NCI-H146 (cell line): ENCODE measurements at regions not wholly inside any gene's neighbourhood (a gene's known extent, or its start where the extent isn't known, plus 50 kb on each side); places are given as distances from the start of the nearest gene placed in this dataset.

ENCODE experiments used
- DNase-seq: peaks from one replicate; lab custom pipeline; 2025; lab: John Stamatoyannopoulos, UW

DNA sequence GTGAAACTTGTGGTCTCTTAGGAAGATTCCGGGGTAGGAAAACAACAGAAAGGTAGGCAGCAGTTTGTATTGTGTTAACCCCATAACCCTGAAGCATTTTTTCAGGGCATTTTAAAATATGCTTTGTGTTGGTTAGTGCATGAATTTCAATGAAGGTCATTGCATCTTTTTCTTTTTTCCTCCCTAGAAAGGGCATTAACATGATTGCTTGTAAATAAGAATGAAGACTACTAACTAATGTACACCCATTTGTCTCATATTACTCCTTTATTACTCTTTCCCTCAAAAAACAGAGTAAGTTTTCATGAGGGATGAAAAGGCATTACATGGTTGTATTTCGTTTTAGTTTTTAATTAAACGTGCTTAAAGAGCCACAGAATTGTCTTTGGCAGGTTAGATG is 141.4 kb downstream of the OGFRL1 start:
- DNase-seq = no peak

DNA sequence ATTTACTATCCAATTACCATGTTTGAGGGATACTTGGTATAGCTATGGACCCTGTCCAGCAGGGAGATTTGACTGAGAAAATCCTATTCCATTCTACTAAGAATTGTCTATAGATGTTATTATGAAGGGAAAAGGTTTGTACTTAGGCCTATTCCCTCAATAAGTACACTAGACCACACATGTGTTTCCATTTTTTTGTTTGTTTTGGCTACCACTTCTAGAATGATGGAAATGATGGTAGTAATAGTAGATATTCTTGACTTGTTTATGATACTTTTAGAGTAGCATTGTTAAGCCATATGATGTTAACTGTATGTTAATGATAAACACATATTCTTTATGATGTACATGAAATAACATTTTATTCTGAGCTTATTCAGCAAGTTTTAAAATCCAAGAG is 144.8 kb downstream of the OGFRL1 start:
- DNase-seq = no peak

DNA sequence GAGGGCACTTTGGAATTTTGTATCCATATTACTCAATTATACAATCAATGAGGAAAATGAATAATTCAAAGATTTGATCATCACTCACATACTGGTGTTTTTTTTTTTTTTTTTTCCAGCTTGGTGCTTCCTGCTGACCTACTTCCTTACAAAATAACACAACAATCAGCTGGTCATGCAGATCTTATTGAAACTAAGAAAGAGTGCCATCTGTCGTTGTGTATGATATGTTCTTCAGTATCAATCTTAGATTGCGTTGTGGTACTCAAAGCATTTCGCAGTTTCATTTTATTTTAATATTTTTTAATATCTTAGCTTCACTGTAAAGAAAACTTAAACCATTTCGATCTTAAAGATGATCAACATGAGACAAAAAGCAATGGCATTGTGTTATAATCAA is 155.6 kb downstream of the OGFRL1 start:
- no peak for DNase-seq

DNA sequence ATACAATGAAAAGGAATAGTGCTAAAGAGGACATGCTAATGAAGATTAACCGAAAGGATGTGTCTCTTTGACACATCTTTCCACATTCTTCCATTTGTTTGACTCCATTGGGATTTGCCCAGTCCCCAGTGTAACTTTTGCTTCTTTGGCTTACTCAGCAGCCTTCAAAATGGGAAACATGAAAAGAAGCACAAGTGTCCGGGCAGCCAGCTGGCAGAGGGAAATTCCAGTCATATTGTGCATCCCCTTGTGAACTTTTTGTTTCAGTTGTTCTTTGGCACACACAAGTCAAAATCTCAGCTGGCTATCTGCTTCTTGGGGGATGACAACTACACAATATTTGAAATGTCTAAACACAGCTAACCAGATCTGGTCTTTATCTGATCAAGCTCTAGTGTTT is 157.4 kb downstream of the OGFRL1 start:
- no peak for DNase-seq

DNA sequence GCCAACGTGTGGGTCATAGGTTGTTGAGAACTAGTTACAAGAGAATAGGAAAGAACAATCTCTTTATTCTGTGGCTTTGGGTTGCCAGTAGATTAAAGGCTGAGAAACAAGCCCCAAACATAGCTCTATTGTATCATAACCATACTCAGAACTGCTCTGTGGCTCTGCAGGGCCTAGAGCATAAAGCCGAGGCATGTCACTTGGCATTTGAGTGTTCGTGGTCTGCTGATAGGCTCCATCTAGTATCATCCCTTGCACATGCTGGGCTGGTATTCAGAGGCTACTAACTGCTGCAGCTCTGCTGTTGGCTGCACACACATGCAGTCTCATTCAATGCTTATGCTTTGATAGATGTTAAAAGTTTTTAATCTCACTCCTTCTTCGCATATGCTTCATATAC is 157.9 kb downstream of the OGFRL1 start:
- DNase-seq = no peak

DNA sequence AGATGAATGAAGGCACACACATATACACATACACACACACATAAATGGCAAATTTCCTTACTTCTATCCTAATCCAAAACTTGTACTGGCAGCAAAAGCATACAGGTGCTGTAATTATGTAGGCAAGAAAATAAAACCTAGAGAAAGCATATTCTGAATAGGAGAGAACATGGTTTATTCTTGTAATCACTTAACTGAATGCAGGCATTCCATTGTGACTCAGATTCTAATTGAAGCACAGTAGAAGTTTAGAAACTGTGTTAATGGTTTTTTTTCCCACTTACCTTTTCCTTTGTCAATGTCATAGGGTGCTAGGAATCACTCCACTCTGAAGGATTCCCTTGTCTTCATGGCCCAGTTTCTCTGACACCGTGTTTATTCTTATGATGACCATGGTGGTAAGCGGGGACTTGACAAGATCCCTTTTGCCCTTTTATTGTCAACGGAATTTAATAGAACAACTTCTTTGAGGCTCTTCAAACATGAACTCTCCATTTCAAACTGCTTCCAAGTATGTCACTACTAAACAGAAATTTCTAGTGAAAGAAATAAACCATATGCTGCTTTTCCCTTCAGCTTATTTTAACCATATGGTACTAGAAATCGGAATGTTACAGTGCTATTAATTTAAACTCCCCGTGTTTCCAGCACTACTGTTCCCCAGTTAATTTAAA is 164.2 kb downstream of the OGFRL1 start:
- no peak for DNase-seq

DNA sequence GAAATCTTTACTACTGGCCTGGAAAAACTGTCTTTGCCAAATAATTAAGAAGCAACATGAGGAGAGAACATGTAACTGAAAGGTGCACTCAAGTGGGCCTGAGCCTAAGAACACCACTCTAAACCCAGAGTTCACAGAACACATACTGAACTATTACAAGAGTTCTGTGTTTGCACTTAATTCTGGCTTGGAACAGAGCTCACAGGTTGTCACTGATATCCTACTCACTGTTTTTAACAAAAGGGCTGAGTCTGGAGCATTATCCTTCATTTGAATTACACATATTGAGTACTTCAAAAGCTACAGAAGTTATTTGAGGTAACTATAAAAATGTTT is 164.7 kb downstream of the OGFRL1 start:
- no peak for DNase-seq

DNA sequence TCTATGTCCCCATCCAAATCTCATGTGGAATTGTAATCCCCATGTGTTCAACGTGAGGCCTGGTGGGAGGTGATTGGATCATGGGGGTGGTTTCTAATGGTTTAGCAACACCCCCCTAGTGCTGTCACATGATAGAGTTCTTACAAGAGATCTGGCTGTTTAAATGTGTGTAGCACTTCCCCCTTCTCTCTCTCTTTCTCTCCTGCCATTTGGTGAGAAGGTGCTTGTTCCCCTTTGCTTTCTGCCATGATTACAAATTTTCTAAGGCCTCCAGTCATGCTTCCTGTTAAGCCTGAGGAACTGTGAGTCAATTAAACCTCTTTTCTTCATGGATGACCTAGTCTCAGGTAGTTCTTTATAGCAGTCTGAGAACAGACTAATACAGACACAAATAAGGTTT is 165.4 kb downstream of the OGFRL1 start:
- DNase-seq = no peak

DNA sequence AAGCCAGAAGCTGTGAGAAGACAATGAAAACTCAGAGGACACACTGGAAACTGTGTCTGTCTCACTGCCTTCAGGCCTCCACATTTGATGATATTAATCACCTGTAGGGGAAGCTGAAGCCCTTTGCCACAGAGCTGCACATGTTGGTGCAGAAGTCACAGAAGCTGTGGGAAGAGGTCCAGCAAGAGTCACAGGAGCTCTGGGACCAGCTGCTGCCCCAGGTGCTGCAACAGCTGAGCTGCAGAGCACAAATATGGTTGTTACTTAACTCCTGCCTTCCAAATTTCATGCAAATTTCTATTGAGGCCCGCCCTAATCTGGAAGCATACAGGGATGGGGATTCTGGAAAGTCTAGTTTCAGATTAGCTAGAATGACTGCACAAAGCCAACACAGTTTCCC is 169.3 kb downstream of the OGFRL1 start:
- no peak for DNase-seq

DNA sequence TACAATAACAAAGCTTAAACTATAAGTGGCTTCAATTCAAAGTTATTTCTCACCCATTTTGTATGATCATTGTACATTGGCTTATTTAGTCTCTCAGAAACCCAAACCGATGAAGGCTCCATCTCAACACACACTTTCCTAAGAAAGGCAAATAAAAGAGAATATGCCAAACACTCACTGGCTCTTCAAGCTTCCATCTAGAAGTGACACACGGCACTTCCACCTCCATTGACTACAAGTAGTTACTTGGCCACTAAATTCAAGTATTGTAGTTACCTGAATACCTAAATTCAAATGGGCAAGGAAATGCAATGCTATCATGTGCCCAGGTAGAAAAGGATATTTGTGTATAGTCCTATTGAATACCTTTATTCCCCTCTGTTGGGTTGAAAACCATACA is 170.6 kb downstream of the OGFRL1 start:
- no peak for DNase-seq

DNA sequence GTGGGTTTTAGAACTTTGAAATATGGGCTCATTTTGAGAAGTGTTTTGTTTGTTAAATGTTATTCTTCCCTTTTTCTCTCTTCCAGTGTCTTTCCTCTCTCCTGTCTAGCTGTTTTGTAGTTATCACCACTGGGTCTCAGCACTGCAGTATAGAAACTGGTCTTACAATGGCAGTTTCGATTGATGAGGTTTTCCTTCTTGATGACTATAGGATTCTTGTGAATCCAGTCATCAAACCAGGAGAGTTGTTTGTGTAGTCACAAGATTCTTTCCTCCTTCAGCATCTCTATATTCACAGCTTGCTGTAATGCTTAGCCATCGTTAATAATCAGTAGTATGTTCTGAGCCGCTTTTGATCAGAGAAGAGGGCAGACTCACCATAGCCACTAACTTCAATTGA is 172.3 kb downstream of the OGFRL1 start:
- DNase-seq = no peak

DNA sequence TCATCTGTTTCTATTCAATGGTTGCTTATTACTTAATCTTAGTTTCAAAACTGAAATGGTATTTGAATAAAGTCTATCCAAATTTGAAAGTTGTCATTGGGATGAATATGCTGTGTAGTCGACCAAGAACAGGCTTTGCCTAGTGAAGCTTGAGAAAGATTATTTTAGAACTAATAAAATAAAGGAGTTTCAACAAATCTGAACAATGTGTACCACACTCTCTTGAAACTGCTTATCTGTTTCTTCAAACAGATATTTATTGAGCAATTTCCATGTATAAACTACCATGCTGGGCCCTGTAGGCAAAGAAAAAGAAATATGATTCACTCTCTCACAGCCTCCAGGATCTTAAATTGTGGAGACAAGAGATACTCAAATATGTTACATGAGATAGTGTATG is 174.4 kb downstream of the OGFRL1 start:
- no peak for DNase-seq

DNA sequence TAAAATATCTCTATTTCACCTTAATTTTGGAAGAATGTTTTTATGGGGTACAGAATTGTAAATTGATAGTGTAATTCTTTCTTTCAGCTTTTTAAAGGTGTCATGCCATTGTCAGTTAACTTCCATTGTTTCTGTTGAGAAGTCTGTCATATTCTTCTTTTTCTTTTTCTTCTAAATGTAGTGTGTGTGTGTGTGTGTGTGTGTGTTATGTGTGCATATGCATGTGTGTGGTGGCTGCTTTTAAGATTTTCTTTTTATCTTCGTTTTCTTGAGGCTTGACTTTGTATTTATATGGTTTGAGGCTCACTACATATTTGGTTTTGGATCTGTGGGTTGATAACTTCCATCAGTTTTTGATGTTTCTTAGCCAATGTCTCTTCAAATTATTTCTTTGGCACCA is 176.5 kb downstream of the OGFRL1 start:
- DNase-seq = no peak

DNA sequence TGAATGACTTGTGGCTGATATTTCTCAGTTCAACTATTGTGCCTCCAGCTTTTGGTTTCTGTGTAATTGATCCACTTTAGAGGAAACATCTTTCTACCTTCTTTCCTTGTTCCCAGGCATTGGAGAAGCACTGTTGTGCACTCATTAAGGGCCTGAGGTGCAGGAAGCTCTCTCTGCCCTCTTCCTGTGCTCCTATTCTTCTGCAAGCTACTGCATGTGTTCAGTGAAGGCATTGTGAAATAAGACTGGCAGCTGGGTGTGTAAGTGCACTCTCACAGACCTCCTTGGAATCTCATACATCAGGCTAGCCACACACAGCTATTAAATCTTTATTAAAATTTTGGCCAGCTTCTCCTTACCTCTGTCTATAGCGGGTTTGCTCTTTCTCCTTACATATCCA is 177.8 kb downstream of the OGFRL1 start:
- DNase-seq = no peak

DNA sequence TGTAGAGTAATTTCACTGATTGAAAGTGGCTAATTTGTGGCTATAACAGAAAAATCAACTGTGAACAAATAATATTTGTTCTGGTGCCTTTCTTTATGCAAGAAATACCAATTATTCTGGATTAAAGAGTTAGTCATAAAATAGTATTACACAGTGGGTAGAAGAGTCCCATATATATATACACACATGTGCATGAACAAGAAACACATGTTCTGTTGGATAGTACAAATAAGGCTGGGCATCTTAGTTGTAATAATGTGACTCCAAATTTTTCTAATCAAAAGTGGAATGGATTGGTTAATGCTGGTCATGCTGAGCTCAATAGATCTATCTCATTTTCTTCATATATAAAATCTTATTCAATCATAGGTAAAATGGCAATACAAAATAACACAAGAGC is 179.4 kb downstream of the OGFRL1 start:
- no peak for DNase-seq

DNA sequence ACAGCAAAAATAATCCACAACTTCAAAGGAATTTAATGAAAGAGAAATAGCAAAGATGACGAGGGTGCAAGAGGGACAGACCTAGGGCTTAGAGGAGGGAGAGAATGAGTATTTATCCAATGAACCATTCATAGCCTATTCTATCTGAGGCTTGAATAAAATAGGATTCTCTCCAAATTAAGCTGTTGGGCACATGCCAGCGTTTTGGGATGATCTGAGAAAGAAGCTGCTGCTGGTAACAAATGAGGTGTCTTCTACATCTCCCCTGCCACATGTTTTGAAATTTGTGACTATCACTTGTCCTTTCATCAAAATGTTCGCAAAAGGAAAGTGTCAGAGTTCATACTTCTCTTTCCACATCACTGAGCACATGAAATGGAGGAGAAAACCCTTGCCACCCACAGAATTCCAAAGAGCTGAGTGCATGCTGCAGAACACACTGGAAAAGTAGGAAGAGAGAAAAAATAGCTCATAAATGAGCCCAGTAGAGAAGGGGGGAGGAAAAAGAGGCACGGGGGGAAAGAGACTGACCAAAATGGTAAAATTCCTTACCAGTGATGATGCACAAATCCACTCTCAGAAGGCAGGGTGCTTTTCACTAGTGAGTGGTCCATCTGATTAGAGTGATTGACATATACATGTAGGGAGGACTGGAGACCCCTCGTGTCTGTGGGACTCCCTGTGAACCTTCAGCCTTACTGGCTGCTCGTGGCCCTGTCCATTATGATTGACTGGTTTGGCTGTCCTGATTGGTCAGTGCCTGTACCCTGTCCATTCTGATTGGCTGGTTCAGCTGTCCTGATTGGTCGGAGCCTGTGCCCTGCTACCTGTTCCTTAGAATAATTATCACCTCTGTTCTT is 180.5 kb downstream of the OGFRL1 start:
- no peak for DNase-seq

DNA sequence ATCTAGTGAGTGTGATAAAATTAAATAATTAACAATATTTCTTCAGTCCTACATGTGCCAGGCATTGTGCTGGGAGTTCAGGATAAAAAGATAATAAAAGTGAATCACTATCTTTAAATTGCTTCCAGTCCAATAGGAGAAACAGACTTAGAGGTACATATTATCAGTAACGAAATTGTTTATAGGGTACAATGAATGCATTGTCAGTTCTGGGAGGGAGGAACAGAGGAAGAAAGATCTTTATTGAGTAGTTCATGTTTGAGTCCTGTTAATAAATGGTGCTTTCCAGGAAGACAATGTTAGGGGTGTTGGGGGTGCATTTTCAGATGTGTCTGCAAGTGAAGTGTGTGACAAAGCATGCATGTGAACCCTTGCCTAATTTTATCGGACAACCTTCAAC is 183.1 kb downstream of the OGFRL1 start:
- DNase-seq = no peak

DNA sequence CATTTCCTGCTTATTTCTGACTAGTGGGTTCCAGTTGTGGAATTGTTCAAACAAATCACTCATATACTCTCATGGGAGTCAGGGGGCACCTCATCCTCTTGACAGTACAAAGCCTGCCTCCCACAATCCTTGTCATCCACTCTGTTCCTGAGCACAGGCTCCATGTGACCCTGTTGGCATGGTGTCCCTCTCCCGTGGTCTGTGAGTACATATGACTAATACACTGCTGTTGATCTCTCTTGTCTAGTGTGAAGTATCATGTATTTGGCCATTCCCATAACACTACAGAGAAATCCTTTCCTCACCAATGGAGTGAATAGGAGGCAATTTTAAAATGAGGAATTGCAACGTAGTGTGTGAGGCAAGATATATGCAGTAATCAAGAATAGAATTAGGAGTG is 185.3 kb downstream of the OGFRL1 start:
- no peak for DNase-seq

DNA sequence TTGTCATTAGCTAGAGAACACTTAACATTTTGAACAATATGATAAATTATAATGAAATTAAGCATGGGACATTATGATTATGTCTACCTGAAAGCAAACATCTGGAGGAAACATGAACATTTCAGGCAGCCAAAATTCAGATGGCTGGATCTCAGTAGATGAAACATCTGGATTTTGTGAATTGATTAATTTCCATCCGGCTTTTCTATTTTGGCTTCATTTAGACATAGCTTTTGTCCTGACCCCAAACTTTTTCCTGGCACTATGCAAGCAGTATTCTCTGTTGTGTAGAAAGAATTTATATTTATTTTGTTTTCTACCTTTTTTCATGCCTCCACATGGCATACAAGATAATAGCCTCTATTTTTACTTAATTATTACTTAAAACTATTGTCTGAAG is 186.3 kb downstream of the OGFRL1 start:
- DNase-seq = no peak

DNA sequence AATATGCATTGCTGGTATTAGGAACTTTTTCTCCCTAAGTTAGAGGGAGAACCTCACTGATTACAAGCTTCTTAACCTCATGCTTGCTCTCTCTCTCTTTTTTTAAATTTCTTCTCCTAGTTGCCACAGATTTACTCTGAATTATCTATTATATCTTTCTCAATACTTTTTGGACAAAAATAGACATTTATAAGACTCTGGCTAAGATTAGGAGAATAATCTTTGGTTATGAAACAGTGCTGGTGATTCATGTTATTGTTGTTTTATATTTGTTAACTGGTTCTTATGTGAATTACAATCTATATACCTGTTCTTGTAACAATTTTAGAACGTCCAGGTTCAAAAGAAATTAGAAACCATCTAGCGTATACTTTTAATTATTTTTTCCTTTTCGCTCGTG is 187.8 kb downstream of the OGFRL1 start:
- DNase-seq = no peak

DNA sequence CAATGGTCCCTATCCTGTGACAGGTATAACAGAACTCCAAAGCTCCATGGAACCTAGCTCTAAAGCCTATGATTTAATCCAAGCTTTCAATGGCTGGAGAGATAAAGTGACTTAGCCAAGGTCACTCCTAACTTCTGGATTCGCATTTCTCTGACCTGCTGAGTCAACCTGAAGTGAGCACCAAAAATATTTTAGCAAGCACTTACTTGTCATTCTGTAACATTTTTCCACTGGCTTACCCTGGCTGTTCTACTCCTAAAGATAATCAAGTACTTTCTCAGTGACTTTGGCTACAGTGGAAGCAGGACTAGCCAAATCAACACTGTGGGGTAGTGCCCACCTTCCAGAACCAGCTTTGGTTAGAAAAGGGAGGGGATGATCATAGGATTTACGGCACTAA is 188.3 kb downstream of the OGFRL1 start:
- no peak for DNase-seq

DNA sequence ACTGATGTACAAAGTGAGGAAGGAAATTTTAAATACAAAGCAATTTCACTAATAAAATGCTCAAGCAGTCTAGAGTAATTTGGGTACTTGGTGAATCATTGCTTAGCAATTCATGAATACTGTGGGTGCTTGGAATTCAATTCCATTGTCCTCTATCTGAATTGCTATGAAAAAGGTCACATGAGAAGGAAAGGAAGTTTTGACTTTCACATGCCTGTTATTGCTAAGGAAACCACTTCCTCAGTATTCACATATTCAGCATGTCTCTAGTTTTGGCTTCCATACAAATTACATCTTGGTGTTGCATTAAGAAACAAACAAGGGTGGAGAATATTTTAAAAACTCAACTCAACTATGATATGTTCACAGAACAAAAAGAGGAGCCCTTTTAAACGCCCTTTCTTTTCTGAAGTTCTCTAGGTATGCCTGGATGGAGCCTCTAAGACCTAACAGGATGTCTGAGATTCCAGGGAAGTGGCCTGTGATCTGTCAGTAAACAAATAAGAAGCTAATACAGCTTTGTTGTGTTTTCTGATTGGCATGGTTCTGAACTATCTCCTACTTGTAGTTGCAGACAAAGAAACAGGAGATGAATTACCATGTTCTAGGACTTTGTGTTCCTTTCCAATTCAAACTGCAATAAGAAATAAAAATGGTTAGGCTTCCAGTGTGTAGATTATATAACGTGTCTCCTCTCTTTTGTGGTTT is 190.4 kb downstream of the OGFRL1 start:
- no peak for DNase-seq

DNA sequence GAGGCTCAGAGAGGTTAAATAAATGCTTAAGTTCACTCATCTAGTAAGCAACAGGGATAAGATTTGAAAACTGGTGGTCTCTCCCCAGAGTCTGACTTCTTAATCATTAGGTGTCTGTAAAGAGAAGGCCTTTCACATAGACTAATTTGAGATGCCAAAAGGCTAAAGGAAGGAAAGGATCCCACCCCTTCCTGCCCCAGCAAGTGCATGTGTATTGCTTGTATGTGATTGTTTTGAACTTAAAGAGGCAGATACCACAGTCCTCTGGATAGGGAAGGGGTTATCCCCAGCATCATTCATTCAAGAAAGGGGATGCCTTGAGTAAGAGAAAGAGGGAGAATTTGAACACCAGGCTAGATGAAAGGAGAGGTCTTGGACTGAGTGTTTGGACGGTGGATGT is 192.0 kb downstream of the OGFRL1 start:
- DNase-seq = no peak
